ENCODE measurements at regions not wholly inside any gene's neighbourhood (a gene's known extent, or its start where the extent isn't known, plus 50 kb on each side); places are given as distances from the start of the nearest gene placed in this dataset.

- Histone ChIP-seq H3K4me3 (ENCODE audit: low read depth, low read length) (no peak overlapping the region), H3K36me3 (ENCODE audit: control insufficient read depth in 2 of 2, insufficient read depth in 1 of 2, low read length in 2 of 2) (no peaks in the 10 kb centered on the region), H3K9me3 (ENCODE audit: control insufficient read depth, insufficient read depth, low read depth, low read length) (no peaks in the 10 kb centered on the region), H3K4me1 (ENCODE audit: control insufficient read depth, insufficient read depth, low read length) (no peaks in the 10 kb centered on the region), H3K27ac (ENCODE audit: extremely low read depth, low read depth, low read length) (no peak overlapping the region)
- ChIA-PET POLR2A (no interaction called here), CTCF (no interaction called here)
- TF ChIP-seq ZNF341 (tag by site-specific recombination; IDR thresholded peaks at IDR 0.05; ENCODE audit: low read depth) (no peak), MZF1 (tag by site-specific recombination; IDR thresholded peaks at IDR 0.05; ENCODE audit: borderline replicate concordance) (no peak), ZNF501 (tag by site-specific recombination; IDR thresholded peaks at IDR 0.05) (no peak), PRDM1 (tag by site-specific recombination; IDR thresholded peaks at IDR 0.05) (no peak), KLF10 (tag by site-specific recombination; IDR thresholded peaks at IDR 0.05) (no peak), ZNF311 (tag by site-specific recombination; IDR thresholded peaks at IDR 0.05; ENCODE audit: borderline replicate concordance) (no peak), TSHZ1 (tag by site-specific recombination; IDR thresholded peaks at IDR 0.05; ENCODE audit: borderline replicate concordance) (no peak), PRDM4 (tag by site-specific recombination; IDR thresholded peaks at IDR 0.05) (no peak), HOXA7 (CRISPR knock-in tag; IDR thresholded peaks at IDR 0.05; ENCODE audit: borderline replicate concordance) (no peak), IKZF3 (tag by site-specific recombination; IDR thresholded peaks at IDR 0.05) (no peak), OVOL3 (tag by site-specific recombination; IDR thresholded peaks at IDR 0.05) (no peak), ZNF670 (tag by site-specific recombination; IDR thresholded peaks at IDR 0.05; ENCODE audit: low read depth) (no peak)
These were observed 100.4 kb downstream of the MRPL39 start for GRCh38 chr21:25506887-25507286.

GRCh38 chr21:25506261-25506660, 101.0 kb downstream of the MRPL39 start:
- Histone ChIP-seq H3K27ac (ENCODE audit: extremely low read depth, low read depth, low read length) (no peak overlapping the region), H3K4me1 (ENCODE audit: control insufficient read depth, insufficient read depth, low read length) (no peaks in the 10 kb centered on the region), H3K9me3 (ENCODE audit: control insufficient read depth, insufficient read depth, low read depth, low read length) (no peaks in the 10 kb centered on the region), H3K36me3 (ENCODE audit: control insufficient read depth in 2 of 2, insufficient read depth in 1 of 2, low read length in 2 of 2) (no peaks in the 10 kb centered on the region), H3K4me3 (ENCODE audit: low read depth, low read length) (no peak overlapping the region)
- no peak for TF ChIP-seq OVOL3 (tag by site-specific recombination; IDR thresholded peaks at IDR 0.05)
- CTCF ChIA-PET = no interaction called here
- POLR2A ChIA-PET = no interaction called here

- Histone ChIP-seq H3K9me3 (ENCODE audit: control insufficient read depth, insufficient read depth, low read depth, low read length) (no peaks in the 10 kb centered on the region), H3K27ac (ENCODE audit: extremely low read depth, low read depth, low read length) (no peak overlapping the region), H3K4me1 (ENCODE audit: control insufficient read depth, insufficient read depth, low read length) (no peaks in the 10 kb centered on the region), H3K4me3 (ENCODE audit: low read depth, low read length) (no peak overlapping the region), H3K36me3 (ENCODE audit: control insufficient read depth in 2 of 2, insufficient read depth in 1 of 2, low read length in 2 of 2) (no peaks in the 10 kb centered on the region)
- CTCF ChIA-PET = no interaction called here
- POLR2A ChIA-PET = no interaction called here
- TF ChIP-seq ZNF112 (tag by site-specific recombination; IDR thresholded peaks at IDR 0.05) (no peak), ZNF747 (tag by site-specific recombination; IDR thresholded peaks at IDR 0.05) (no peak), ZNF449 (tag by site-specific recombination; IDR thresholded peaks at IDR 0.05) (no peak), ZNF394 (tag by site-specific recombination; IDR thresholded peaks at IDR 0.05; ENCODE audit: borderline replicate concordance) (no peak), ZNF398 (tag by site-specific recombination; IDR thresholded peaks at IDR 0.05) (no peak), ZEB2 (tag by site-specific recombination; IDR thresholded peaks at IDR 0.05) (no peak), ZNF473 (tag by site-specific recombination; IDR thresholded peaks at IDR 0.05) (no peak), ZNF121 (tag by site-specific recombination; IDR thresholded peaks at IDR 0.05) (no peak), ZNF501 (tag by site-specific recombination; IDR thresholded peaks at IDR 0.05) (no peak), ZNF148 (tag by site-specific recombination; IDR thresholded peaks at IDR 0.05; ENCODE audit: borderline replicate concordance) (no peak)
These were observed 103.3 kb downstream of the MRPL39 start for GRCh38 chr21:25503981-25504380.

Measured in HEK293 (cell line).